Cardiac fibroblast (primary cell): ENCODE measurements at regions not wholly inside any gene's neighbourhood (a gene's known extent, or its start where the extent isn't known, plus 50 kb on each side); places are given as distances from the start of the nearest gene placed in this dataset.

ENCODE experiments used
- DNase-seq, 2 donors: peaks; one replicate each; pipeline versions ENCODE4 v3.0.0 to v3.0.0-alpha.2; 2010; ENCODE audit warnings: low read depth in 2 of 2
- H3K4me3 ChIP-seq, 2 donors: replicated peaks in 1 of 2; 1 replicate in 1 of 2; 2 replicates in 1 of 2; pipeline ENCODE4 v1.5.1; 2011; ENCODE audit warnings: low read depth in 2 of 2, low read length in 2 of 2, mild to moderate bottlenecking in 2 of 2, moderate library complexity in 1 of 2
- CTCF ChIP-seq: IDR thresholded peaks from one replicate; pipeline ENCODE4 v1.5.1; 2011; ENCODE audit warnings: low read depth, mild to moderate bottlenecking, low read length, inconsistent platforms

GRCh38 chr9:34797367-34797766 lies 87.4 kb upstream of the CCL21 start:
- DNase-seq = no peak
- H3K4me3 ChIP-seq = no peak overlapping the region
- TF ChIP-seq CTCF = no peak

GRCh38 chr9:34796924-34797323 lies 87.0 kb upstream of the CCL21 start:
- H3K4me3 ChIP-seq = no peak overlapping the region
- no peak for TF ChIP-seq CTCF
- no peak for DNase-seq

GRCh38 chr9:34793428-34793827 lies 83.5 kb upstream of the CCL21 start:
- no peak overlapping the region for H3K4me3 ChIP-seq
- TF ChIP-seq CTCF = no peak
- DNase-seq = no peak

- DNase-seq = no peak
- TF ChIP-seq CTCF = no peak
- no peak overlapping the region for H3K4me3 ChIP-seq
These were observed 74.1 kb upstream of the CCL21 start for GRCh38 chr9:34783951-34784487.

- no peak overlapping the region for H3K4me3 ChIP-seq
- DNase-seq = no peak
- no peak for TF ChIP-seq CTCF
These were observed 72.4 kb upstream of the CCL21 start for GRCh38 chr9:34782372-34782771.

- no peak for TF ChIP-seq CTCF
- no peak overlapping the region for H3K4me3 ChIP-seq
- no peak for DNase-seq
These were observed 67.7 kb upstream of the CCL21 start for GRCh38 chr9:34777666-34778065.

- TF ChIP-seq CTCF = no peak
- no peak for DNase-seq
- no peak overlapping the region for H3K4me3 ChIP-seq
These were observed 64.0 kb upstream of the CCL21 start for GRCh38 chr9:34773955-34774354.
